ENCODE measurements at regions not wholly inside any gene's neighbourhood (a gene's known extent, or its start where the extent isn't known, plus 50 kb on each side); places are given as distances from the start of the nearest gene placed in this dataset.
"Not testable (repeated sequence)": the region's sequence is repeated elsewhere in the genome, so short reads cannot be mapped to it uniquely, and the experiment has no call there.

- no peak overlapping the region for H3K4me3 ChIP-seq (ENCODE audit: low read depth, poor library complexity, severe bottlenecking)
- no peak for TF ChIP-seq POLR2A (IDR thresholded peaks at IDR 0.05)
- TF ChIP-seq CTCF (IDR thresholded peaks at IDR 0.05), result no peak
- intact Hi-C loops (cut with DNase I; ENCODE audit: low total_unique reads), result no loop called here
- WGBS, 2 donors, result 35 to 38% methylated on average over 2 of the region's 2 CpGs
- no peak for DNase-seq (ENCODE audit: low spot score in 2 of 2)
These were observed 681.6 kb upstream of the SEMA6D start for GRCh38 chr15:47035475-47036406.

- WGBS, 2 donors, result 25 to 36% methylated on average over 1 of the region's 1 CpG
- intact Hi-C loops (cut with DNase I; ENCODE audit: low total_unique reads), result no loop called here
- TF ChIP-seq CTCF (IDR thresholded peaks at IDR 0.05) (no peak), POLR2A (IDR thresholded peaks at IDR 0.05) (no peak)
- DNase-seq (ENCODE audit: low spot score in 2 of 2), result no peak
- H3K4me3 ChIP-seq (ENCODE audit: low read depth, poor library complexity, severe bottlenecking), result no peak overlapping the region
These were observed 680.3 kb upstream of the SEMA6D start for GRCh38 chr15:47037003-47037402.

GRCh38 chr15:47039225-47039624 lies 678.1 kb upstream of the SEMA6D start:
- TF ChIP-seq POLR2A (IDR thresholded peaks at IDR 0.05), result no peak
- no peak for TF ChIP-seq CTCF (IDR thresholded peaks at IDR 0.05)
- DNase-seq (ENCODE audit: low spot score in 2 of 2), result no peak

GRCh38 chr15:47041301-47041700 lies 676.0 kb upstream of the SEMA6D start:
- 45 to 59% methylated on average over 1 of the region's 1 CpG for WGBS, 2 donors
- intact Hi-C loops (cut with DNase I; ENCODE audit: low total_unique reads), result no loop called here
- TF ChIP-seq POLR2A (IDR thresholded peaks at IDR 0.05), result no peak
- no peak for TF ChIP-seq CTCF (IDR thresholded peaks at IDR 0.05)

More at GRCh38 chr15:47039225-47039624, 678.1 kb upstream of the SEMA6D start:
- no peak overlapping the region for H3K4me3 ChIP-seq (ENCODE audit: low read depth, poor library complexity, severe bottlenecking)
- intact Hi-C loops (cut with DNase I; ENCODE audit: low total_unique reads), result no loop called here
- WGBS, 2 donors, result 73 to 79% methylated on average over 1 of the region's 1 CpG

GRCh38 chr15:47047981-47048380 lies 669.3 kb upstream of the SEMA6D start:
- not testable (repeated sequence) for DNase-seq (ENCODE audit: low spot score in 2 of 2); H3K4me3 ChIP-seq (ENCODE audit: low read depth, poor library complexity, severe bottlenecking)

More at GRCh38 chr15:47041301-47041700, 676.0 kb upstream of the SEMA6D start:
- no peak for DNase-seq (ENCODE audit: low spot score in 2 of 2)
- no peak overlapping the region for H3K4me3 ChIP-seq (ENCODE audit: low read depth, poor library complexity, severe bottlenecking)

GRCh38 chr15:47066392-47066791 lies 650.9 kb upstream of the SEMA6D start:
- TF ChIP-seq CTCF (IDR thresholded peaks at IDR 0.05) (no peak), POLR2A (IDR thresholded peaks at IDR 0.05) (no peak)
- no peak for DNase-seq (ENCODE audit: low spot score in 2 of 2)
- WGBS, 2 donors, result 64% methylated on average over 7 of the region's 7 CpGs
- intact Hi-C loops (cut with DNase I; ENCODE audit: low total_unique reads), result no loop called here
- H3K4me3 ChIP-seq (ENCODE audit: low read depth, poor library complexity, severe bottlenecking), result no peak overlapping the region

More at GRCh38 chr15:47047981-47048380, 669.3 kb upstream of the SEMA6D start:
- intact Hi-C loops (cut with DNase I; ENCODE audit: low total_unique reads), result not testable (repeated sequence)

GRCh38 chr15:47077846-47078245 lies 639.5 kb upstream of the SEMA6D start:
- DNase-seq (ENCODE audit: low spot score in 2 of 2); intact Hi-C loops (cut with DNase I; ENCODE audit: low total_unique reads); H3K4me3 ChIP-seq (ENCODE audit: low read depth, poor library complexity, severe bottlenecking): not testable (repeated sequence)
- WGBS, 2 donors, result 51 to 53% methylated on average over 4 of the region's 4 CpGs

All from lower leg skin (tissue), 4 donors.